GM12864 (cell line): ENCODE measurements at regions not wholly inside any gene's neighbourhood (a gene's known extent, or its start where the extent isn't known, plus 50 kb on each side); places are given as distances from the start of the nearest gene placed in this dataset.

Experiments used
- DNase-seq: peaks from one replicate; pipeline ENCODE4 v3.0.0-alpha.2; 2011; ENCODE audit warnings: low read depth
- H3K4me3 ChIP-seq: 2 replicates; pipeline ENCODE4 v1.5.1; 2011; ENCODE audit warnings: mild to moderate bottlenecking, low read depth, low read length, control low read depth
- TF ChIP-seq, protein P1 (sequence below): IDR thresholded peaks from 2 replicates; pipeline ENCODE4 v1.5.1; 2011; ENCODE audit warnings: low read depth, mild to moderate bottlenecking, moderate library complexity, low read length, control low read depth, inconsistent platforms; ENCODE audit errors: missing control alignments

DNA sequence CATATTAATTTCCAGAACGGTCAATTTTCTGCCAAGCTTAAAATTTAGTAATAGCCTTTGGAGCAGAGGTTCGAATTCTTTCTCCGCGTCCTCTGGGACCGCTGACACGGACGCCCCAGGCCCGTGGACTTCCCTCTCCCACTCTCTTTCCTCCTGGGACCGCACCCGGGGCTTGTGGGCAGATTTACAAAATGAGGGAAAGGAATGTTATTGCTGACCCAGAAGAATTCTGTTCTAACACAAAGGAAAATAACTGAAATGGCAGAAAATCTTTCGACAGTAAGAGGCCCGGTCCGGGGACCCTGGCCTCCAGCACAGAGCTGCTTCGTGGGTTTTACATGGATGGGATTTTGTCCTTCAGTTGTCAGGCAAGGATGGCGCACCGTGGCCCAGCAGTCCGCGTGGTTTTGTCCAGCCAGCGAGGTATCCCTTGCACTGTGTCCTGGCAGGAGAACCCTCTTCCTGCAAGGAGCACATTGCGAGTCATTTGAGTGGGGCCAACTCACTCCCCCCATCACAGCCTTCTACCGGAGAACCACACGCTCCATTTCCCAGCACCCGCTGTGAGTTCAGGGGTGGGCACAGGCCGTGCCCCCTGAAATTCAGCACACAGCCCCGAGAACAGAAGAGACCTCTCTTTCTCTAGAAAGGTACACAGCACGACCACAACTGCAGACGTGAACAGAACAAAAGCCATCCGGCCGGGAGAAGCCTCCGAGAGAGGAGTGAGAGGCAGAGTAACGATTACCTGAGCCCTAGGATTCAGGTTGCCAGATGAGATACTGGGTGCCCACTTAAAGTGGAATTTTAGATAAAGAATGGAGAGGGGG is 106.0 kb upstream of the AFDN start:
- H3K4me3 ChIP-seq, result no peak overlapping the region
- TF ChIP-seq, protein P1, sequence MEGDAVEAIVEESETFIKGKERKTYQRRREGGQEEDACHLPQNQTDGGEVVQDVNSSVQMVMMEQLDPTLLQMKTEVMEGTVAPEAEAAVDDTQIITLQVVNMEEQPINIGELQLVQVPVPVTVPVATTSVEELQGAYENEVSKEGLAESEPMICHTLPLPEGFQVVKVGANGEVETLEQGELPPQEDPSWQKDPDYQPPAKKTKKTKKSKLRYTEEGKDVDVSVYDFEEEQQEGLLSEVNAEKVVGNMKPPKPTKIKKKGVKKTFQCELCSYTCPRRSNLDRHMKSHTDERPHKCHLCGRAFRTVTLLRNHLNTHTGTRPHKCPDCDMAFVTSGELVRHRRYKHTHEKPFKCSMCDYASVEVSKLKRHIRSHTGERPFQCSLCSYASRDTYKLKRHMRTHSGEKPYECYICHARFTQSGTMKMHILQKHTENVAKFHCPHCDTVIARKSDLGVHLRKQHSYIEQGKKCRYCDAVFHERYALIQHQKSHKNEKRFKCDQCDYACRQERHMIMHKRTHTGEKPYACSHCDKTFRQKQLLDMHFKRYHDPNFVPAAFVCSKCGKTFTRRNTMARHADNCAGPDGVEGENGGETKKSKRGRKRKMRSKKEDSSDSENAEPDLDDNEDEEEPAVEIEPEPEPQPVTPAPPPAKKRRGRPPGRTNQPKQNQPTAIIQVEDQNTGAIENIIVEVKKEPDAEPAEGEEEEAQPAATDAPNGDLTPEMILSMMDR, result no peak
- no peak for DNase-seq

DNA sequence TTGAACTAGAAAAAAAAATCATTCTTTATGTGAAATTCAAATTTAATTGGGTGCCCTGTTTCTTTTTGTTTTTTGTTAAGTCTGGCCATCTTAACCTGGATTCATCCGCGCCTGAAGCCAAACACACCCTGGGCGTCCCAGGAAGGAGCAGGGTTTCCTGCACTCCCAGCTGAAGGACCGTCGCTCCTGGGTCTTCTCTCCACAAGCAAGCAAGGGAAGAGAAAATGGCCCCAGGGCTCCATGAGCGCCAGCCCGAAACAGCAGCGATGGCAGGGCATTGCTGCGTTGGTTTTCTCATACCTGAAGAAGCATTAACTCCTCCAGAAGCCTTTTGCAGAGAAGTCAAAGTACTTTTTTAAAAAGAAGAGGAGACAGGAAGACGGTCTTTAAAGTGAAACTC is 105.4 kb upstream of the AFDN start:
- TF ChIP-seq, protein P1, result no peak
- H3K4me3 ChIP-seq, result no peak overlapping the region
- no peak for DNase-seq

DNA sequence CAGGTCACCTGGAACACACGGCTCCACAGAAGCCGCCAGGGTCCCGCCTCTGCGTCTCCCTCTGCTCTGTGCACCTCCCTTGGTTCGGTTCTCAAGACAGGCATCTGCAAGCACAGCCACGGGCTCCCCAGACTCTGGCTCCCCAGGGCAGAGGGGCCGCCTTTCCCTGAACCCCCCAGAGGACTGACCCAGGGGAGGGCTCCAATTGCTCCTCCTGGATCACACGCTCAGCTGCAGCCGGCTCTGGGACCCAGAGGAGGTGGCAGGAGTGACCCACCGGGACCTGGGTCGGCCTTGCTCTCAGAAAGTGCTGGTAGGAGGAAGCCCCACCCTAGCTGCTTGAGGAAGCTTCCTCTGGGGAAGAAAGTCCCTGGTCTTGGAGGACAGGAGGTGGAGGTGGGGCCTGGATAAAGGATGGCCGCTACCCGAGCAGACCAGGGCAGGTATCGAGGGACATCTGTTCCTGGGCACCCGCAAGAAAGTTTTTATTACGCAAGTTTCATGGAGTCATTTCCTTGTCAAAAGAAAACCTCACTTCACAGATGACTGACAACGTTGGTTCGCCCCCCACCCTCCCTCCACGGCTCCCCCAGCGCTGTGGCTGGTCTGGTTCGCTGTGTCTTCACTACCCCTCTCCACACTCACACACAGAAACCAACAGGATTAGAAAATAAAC is 103.9 kb upstream of the AFDN start:
- H3K4me3 ChIP-seq, result no peak overlapping the region
- TF ChIP-seq, protein P1, result no peak
- DNase-seq, result no peak

DNA sequence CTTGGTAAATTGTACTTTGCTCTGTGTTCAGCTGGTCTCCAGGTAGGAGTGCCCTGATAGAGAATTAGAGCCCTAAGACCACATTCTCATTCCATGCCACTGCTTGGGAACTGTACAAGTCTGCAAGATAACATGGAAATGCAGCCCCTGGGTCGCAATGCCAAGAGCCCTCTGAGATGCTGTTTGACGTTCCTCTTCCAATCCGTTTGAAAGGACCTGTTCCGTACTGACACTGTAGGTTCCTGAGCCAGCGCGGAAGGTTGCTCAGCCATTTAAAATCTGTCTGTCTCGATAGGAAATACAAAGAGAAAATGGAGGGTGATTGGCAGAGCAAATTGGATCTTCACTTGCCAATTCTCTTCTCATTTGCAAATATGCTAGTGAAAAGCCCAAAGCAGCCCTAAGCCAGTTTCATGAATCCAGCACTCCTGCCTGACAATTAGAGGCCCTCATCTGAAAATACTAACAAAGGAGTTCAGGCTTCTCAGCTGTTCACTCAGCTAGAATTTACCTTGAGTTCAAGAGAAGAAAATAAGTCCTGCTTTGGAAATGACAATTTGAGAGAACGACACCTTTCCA is 100.6 kb upstream of the AFDN start:
- TF ChIP-seq, protein P1, result no peak
- no peak for DNase-seq
- no peak overlapping the region for H3K4me3 ChIP-seq

DNA sequence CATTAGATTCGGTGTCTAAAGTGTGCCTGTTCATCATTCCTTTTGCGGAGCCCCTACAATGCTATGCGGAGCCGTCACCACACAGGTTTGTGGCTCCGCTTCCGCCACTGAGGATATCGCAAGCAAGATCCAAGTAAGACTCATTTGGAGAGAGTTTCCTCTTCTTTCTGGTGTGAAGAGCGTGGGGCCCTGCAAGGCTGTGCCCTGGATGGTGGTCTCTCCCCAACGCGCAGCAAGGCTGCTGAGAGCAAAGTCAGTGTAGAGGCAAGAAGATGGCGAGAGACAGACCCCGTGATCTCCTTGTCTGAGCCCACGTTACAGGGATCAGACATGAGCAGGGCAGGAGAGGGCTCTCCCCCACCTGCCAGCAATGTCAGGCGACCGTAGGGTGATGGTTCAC is 96.3 kb upstream of the AFDN start:
- TF ChIP-seq, protein P1, result no peak
- no peak overlapping the region for H3K4me3 ChIP-seq
- DNase-seq, result no peak

DNA sequence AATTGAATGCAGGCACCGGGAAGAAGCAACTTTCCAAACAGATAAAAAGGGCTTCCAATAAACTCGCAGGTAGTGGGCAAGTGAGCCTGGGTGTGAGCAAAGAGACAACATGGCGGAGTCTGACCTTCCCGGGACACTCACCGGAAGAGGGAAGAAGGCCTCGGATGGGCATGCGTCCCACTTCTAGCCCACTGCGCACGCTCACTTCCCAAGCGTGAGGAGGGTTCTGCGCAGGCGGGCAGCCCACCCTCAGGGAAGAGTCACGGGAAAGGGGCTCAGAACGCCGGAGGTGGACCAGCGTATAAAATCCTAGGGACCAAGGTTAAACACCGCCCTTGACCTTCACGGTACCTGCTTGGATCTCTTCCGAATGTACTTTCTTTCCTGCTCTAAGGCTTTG is 95.5 kb upstream of the AFDN start:
- TF ChIP-seq, protein P1, result no peak
- DNase-seq, result no peak
- H3K4me3 ChIP-seq, result no peak overlapping the region
